ENCODE measurements at regions not wholly inside any gene's neighbourhood (a gene's known extent, or its start where the extent isn't known, plus 50 kb on each side); places are given as distances from the start of the nearest gene placed in this dataset.

DNA sequence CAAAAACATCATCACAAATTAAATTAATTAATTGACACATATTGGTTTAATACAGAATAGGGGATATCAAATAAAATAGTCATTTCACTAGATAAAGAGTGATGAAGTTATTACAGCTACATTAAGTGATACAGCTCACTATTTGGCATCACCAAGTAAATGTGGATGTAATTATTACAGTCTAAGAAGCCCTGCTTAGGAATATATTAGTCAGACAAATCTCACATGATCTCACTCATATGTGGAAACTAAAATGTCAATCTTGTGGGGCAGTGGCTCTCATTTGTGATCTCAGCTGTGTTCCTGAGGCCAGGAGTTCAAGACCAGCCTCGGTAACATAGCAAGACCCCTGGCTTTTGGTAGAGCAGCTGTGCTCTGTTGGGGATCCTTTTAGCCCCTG lies 233.4 kb upstream of the RGMB start:
- TF ChIP-seq, protein P1, sequence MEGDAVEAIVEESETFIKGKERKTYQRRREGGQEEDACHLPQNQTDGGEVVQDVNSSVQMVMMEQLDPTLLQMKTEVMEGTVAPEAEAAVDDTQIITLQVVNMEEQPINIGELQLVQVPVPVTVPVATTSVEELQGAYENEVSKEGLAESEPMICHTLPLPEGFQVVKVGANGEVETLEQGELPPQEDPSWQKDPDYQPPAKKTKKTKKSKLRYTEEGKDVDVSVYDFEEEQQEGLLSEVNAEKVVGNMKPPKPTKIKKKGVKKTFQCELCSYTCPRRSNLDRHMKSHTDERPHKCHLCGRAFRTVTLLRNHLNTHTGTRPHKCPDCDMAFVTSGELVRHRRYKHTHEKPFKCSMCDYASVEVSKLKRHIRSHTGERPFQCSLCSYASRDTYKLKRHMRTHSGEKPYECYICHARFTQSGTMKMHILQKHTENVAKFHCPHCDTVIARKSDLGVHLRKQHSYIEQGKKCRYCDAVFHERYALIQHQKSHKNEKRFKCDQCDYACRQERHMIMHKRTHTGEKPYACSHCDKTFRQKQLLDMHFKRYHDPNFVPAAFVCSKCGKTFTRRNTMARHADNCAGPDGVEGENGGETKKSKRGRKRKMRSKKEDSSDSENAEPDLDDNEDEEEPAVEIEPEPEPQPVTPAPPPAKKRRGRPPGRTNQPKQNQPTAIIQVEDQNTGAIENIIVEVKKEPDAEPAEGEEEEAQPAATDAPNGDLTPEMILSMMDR (IDR thresholded peaks at IDR 0.05; ENCODE audit: low read length), result no peak
- TF ChIP-seq EZH2 (IDR thresholded peaks at IDR 0.05; ENCODE audit: borderline replicate concordance, low read length), result no peak

Measured in OCI-LY1 (cell line).